ENCODE measurements at regions not wholly inside any gene's neighbourhood (a gene's known extent, or its start where the extent isn't known, plus 50 kb on each side); places are given as distances from the start of the nearest gene placed in this dataset.

- no peak for DNase-seq
- Histone ChIP-seq H3K36me3 (ENCODE audit: low read depth, missing control alignments) (no peaks in the 10 kb centered on the region), H3K4me1 (no peaks in the 10 kb centered on the region), H3K27me3 (no peaks in the 10 kb centered on the region), H3K9me3 (no peaks in the 10 kb centered on the region), H3K27ac (no peak overlapping the region), H3K4me3 (no peak overlapping the region)
- whole genome bisulfite sequencing, 2 donors = 90 to 91% methylated on average over 5 of the region's 5 CpGs
- TF ChIP-seq POLR2A (IDR thresholded peaks at IDR 0.05) (no peak), CTCF (IDR thresholded peaks at IDR 0.05) (no peak)
- intact Hi-C loops (cut with DNase I; ENCODE audit: low total_unique reads) = no loop called here
Measured at GRCh38 chr21:38898422-38899096, 92.8 kb downstream of the ETS2 start.

- Histone ChIP-seq H3K4me1 (no peaks in the 10 kb centered on the region), H3K27me3 (no peaks in the 10 kb centered on the region), H3K27ac (no peak overlapping the region), H3K9me3 (no peaks in the 10 kb centered on the region), H3K36me3 (ENCODE audit: low read depth, missing control alignments) (no peaks in the 10 kb centered on the region), H3K4me3 (no peak overlapping the region)
- 63 to 71% methylated on average over 6 of the region's 6 CpGs for WGBS, 2 donors
- TF ChIP-seq POLR2A (IDR thresholded peaks at IDR 0.05) (no peak), CTCF (IDR thresholded peaks at IDR 0.05) (no peak)
- intact Hi-C loops (cut with DNase I; ENCODE audit: low total_unique reads) = no loop called here
- DNase-seq = no peak
Measured at GRCh38 chr21:38897532-38898421, 92.0 kb downstream of the ETS2 start.

GRCh38 chr21:38894899-38895298 lies 89.2 kb downstream of the ETS2 start:
- H3K4me3 ChIP-seq = no peak overlapping the region
- DNase-seq = no peak
- TF ChIP-seq POLR2A (IDR thresholded peaks at IDR 0.05) = no peak
- TF ChIP-seq CTCF (IDR thresholded peaks at IDR 0.05) = no peak
- H3K27me3 ChIP-seq = no peaks in the 10 kb centered on the region
- WGBS, 2 donors = 94 to 96% methylated on average over 3 of the region's 3 CpGs
- H3K27ac ChIP-seq = no peak overlapping the region
- intact Hi-C loops (cut with DNase I; ENCODE audit: low total_unique reads) = no loop called here
- no peaks in the 10 kb centered on the region for H3K36me3 ChIP-seq (ENCODE audit: low read depth, missing control alignments)
- no peaks in the 10 kb centered on the region for H3K4me1 ChIP-seq
- no peaks in the 10 kb centered on the region for H3K9me3 ChIP-seq

- 49 to 51% methylated on average over 2 of the region's 2 CpGs for WGBS, 2 donors
- intact Hi-C loops (cut with DNase I; ENCODE audit: low total_unique reads) = no loop called here
- TF ChIP-seq POLR2A (IDR thresholded peaks at IDR 0.05) (no peak), CTCF (IDR thresholded peaks at IDR 0.05) (no peak)
- H3K27me3 ChIP-seq = no peaks in the 10 kb centered on the region
- no peak overlapping the region for H3K4me3 ChIP-seq
- H3K36me3 ChIP-seq (ENCODE audit: low read depth, missing control alignments) = no peaks in the 10 kb centered on the region
- H3K9me3 ChIP-seq = no peaks in the 10 kb centered on the region
- DNase-seq = no peak
- H3K4me1 ChIP-seq = no peaks in the 10 kb centered on the region
- H3K27ac ChIP-seq = no peak overlapping the region
Measured at GRCh38 chr21:38888991-38889561, 83.3 kb downstream of the ETS2 start.
